ENCODE measurements at regions not wholly inside any gene's neighbourhood (a gene's known extent, or its start where the extent isn't known, plus 50 kb on each side); places are given as distances from the start of the nearest gene placed in this dataset.
"Not testable (repeated sequence)": the region's sequence is repeated elsewhere in the genome, so short reads cannot be mapped to it uniquely, and the experiment has no call there.

- no peaks in the 10 kb centered on the region; the same call in none of the 2 replicates for H3K4me1 ChIP-seq
- H3K27me3 ChIP-seq, result no peaks in the 10 kb centered on the region
- no peak for TF ChIP-seq CTCF (IDR thresholded peaks at IDR 0.05; ENCODE audit: low read depth, low read length)
- no peaks in the 10 kb centered on the region for H3K36me3 ChIP-seq
- no peaks in the 10 kb centered on the region for H3K9me3 ChIP-seq
- no peak for DNase-seq
- no peak overlapping the region for H3K4me3 ChIP-seq (ENCODE audit: low read depth, low read length)
Measured at GRCh38 chr6:56833127-56833791, 121.6 kb upstream of the BEND6 start.

- no peak for TF ChIP-seq CTCF (IDR thresholded peaks at IDR 0.05; ENCODE audit: low read depth, low read length)
- Histone ChIP-seq H3K27me3 (no peaks in the 10 kb centered on the region), H3K36me3 (no peaks in the 10 kb centered on the region), H3K4me1 (peaks cover 4% of the 10 kb centered on the region), H3K4me3 (ENCODE audit: low read depth, low read length) (no peak overlapping the region), H3K9me3 (no peaks in the 10 kb centered on the region)
- no peak for DNase-seq
Measured at GRCh38 chr6:56832225-56832624, 122.7 kb upstream of the BEND6 start.

GRCh38 chr6:56831334-56831733 lies 123.6 kb upstream of the BEND6 start:
- Histone ChIP-seq H3K36me3 (no peaks in the 10 kb centered on the region), H3K4me1 (peaks cover 4% of the 10 kb centered on the region), H3K27me3 (no peaks in the 10 kb centered on the region), H3K4me3 (ENCODE audit: low read depth, low read length) (no peak overlapping the region), H3K9me3 (no peaks in the 10 kb centered on the region)
- DNase-seq, result no peak
- no peak for TF ChIP-seq CTCF (IDR thresholded peaks at IDR 0.05; ENCODE audit: low read depth, low read length)

DNA sequence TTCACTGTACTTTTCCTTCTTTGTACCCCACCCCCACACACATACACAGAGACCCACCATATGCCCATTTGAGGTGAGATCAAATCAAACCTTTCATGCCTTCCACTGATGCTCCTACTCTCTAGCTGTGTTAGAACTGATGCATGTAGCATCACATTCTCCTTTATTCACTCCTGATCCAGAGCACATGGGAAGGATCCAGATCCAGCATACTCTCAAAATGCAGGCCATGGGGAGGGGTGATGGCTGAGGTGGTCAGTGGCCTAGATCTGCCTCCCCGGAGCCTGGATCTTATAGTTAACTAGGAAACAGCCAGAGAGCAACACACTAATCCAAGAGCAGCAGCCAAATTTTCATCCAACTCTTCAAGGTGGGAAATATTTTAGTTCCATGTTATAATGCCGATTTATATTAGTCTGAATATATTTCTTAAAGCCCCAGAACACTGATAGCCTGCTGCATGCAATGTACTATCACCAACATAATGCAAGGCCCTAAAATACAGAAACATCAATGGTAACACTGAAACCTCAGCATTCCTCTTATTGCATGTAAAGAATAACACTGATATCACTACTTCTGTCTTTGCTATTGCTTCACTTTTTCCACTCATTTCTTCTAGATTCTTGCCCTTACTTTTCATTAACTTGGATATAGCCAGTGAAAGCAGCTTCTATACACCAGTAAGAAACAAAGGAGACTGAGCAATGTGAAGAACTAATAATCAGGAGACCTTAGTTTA lies 126.8 kb upstream of the BEND6 start:
- Histone ChIP-seq H3K4me3 (ENCODE audit: low read depth, low read length) (no peak overlapping the region), H3K4me1 (peaks cover 4% of the 10 kb centered on the region)
- DNase-seq, result no peak

GRCh38 chr6:56824431-56824830 lies 130.5 kb upstream of the BEND6 start:
- H3K9me3 ChIP-seq; H3K4me3 ChIP-seq (ENCODE audit: low read depth, low read length); H3K27me3 ChIP-seq; H3K4me1 ChIP-seq; DNase-seq; H3K36me3 ChIP-seq: not testable (repeated sequence)

More for the DNA sequence above, 126.8 kb upstream of the BEND6 start:
- TF ChIP-seq CTCF (IDR thresholded peaks at IDR 0.05; ENCODE audit: low read depth, low read length), result no peak
- Histone ChIP-seq H3K36me3 (no peaks in the 10 kb centered on the region), H3K27me3 (no peaks in the 10 kb centered on the region), H3K9me3 (no peaks in the 10 kb centered on the region)

DNA sequence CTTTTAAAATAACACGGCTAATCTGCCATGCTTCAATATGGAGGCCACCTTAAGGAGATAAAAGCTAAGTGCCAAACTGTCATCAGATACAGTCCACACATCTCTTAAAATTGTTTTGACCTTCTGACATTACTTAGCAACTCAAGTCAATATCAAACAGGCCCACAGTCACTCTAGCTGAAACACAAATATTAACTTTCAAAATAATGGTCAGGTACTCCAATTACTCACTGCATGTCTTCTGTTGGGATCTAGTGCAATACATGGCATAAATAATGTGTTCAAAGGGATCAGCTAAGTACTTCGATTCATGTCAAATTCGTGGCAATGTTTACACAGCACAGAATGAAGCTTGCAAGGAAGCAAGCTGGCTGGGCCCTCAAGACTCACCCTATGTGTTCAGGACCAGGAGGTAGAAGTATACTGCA lies 133.9 kb upstream of the BEND6 start:
- no peaks in the 10 kb centered on the region for H3K36me3 ChIP-seq
- no peaks in the 10 kb centered on the region for H3K4me1 ChIP-seq
- H3K27me3 ChIP-seq, result no peaks in the 10 kb centered on the region
- no peak for DNase-seq
- H3K9me3 ChIP-seq, result no peaks in the 10 kb centered on the region
- TF ChIP-seq CTCF (IDR thresholded peaks at IDR 0.05; ENCODE audit: low read depth, low read length), result no peak
- no peak overlapping the region for H3K4me3 ChIP-seq (ENCODE audit: low read depth, low read length)
